ENCODE measurements at regions not wholly inside any gene's neighbourhood (a gene's known extent, or its start where the extent isn't known, plus 50 kb on each side); places are given as distances from the start of the nearest gene placed in this dataset.
"Not testable (repeated sequence)": the region's sequence is repeated elsewhere in the genome, so short reads cannot be mapped to it uniquely, and the experiment has no call there.

- TF ChIP-seq EZH2 (IDR thresholded peaks at IDR 0.05; ENCODE audit: low read depth, low read length, severe bottlenecking): no peak
- TF ChIP-seq CBX5 (IDR thresholded peaks at IDR 0.05; ENCODE audit: low read depth, low read length): no peak
- no peak for TF ChIP-seq SIN3A (conservative IDR thresholded peaks at IDR 0.05 in 1 of 2, IDR thresholded peaks at IDR 0.05 in 1 of 2; ENCODE audit: low read depth in 1 of 2, low read length in 2 of 2)
- no peak for TF ChIP-seq CHD1 (IDR thresholded peaks at IDR 0.05; ENCODE audit: low read depth, low read length)
Observed at GRCh38 chr17:21551081-21551881, 141.0 kb upstream of the KCNJ18 start (continued).

DNA sequence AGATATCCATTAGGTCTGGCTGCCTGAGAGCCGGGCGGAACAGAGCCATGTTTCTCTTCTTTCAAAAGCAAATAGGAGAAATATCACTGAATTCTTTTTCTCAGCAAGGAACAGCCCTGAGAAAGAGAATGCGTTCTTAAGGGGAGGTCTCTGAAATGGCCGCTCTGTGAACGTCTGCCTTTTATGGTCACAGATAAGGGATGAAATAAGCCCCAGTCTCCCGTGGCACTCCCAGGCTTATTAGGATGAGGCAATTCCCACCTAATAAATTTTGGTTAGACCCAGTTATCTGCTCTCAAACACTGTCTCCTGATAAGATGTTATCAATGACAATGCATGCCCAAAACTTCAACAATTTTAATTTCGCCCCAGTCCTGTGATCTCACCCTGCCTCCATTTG is 133.4 kb upstream of the KCNJ18 start:
- H2BK5ac ChIP-seq (ENCODE audit: low read depth, low read length); H2AFZ ChIP-seq (ENCODE audit: low read length); H3K4me1 ChIP-seq (replicated peaks in 1 of 4; ENCODE audit: control insufficient read depth in 3 of 4, insufficient read depth in 4 of 4, low read length in 3 of 4); H3K56ac ChIP-seq (replicated peaks; ENCODE audit: insufficient read length, low read depth, low read length); H3K27ac ChIP-seq (ENCODE audit: low read depth, low read length); H3K4ac ChIP-seq (replicated peaks; ENCODE audit: insufficient read length, low read depth, low read length); H3K4me3 ChIP-seq (ENCODE audit: extremely low read depth in 1 of 4, insufficient read depth in 2 of 4, low read depth in 3 of 4, low read length in 4 of 4); H3K14ac ChIP-seq (ENCODE audit: insufficient read length); H3K36me3 ChIP-seq (ENCODE audit: control insufficient read depth in 2 of 4, insufficient read depth in 4 of 4, low read length in 3 of 4); H3K4me2 ChIP-seq (ENCODE audit: insufficient read depth in 1 of 2, low read depth in 2 of 2, low read length in 2 of 2); DNase-seq (ENCODE audit: low read depth in 1 of 2, low spot score in 2 of 2); H3K18ac ChIP-seq (ENCODE audit: extremely low read depth, low read length); CTCF ChIA-PET (ENCODE audit: partially characterized antibody); POLR2A ChIA-PET (ENCODE audit: partially characterized antibody); H2BK20ac ChIP-seq (ENCODE audit: low read length); H2BK12ac ChIP-seq (ENCODE audit: low read depth, low read length); H3K23ac ChIP-seq (ENCODE audit: insufficient read length); H3K27me3 ChIP-seq (replicated peaks in 1 of 4; ENCODE audit: control insufficient read depth in 3 of 4, extremely low read depth in 1 of 4, insufficient read depth in 3 of 4, low read length in 3 of 4); FAIRE-seq; H4K8ac ChIP-seq (ENCODE audit: extremely low read depth, insufficient read depth, low read length); H2BK120ac ChIP-seq (replicated peaks; ENCODE audit: low read depth, low read length); H3K79me2 ChIP-seq (ENCODE audit: control insufficient read depth in 1 of 2, insufficient read depth in 2 of 2, low read length in 2 of 2); H3K79me1 ChIP-seq (ENCODE audit: low read depth, low read length); H4K5ac ChIP-seq (ENCODE audit: insufficient read length, low read depth, low read length); H4K91ac ChIP-seq (replicated peaks; ENCODE audit: insufficient read length, low read length); H3K23me2 ChIP-seq (ENCODE audit: low read depth, low read length); H3K9ac ChIP-seq (replicated peaks in 1 of 4; ENCODE audit: extremely low read depth in 1 of 4, low read depth in 3 of 4, low read length in 3 of 4); H4K20me1 ChIP-seq (replicated peaks in 1 of 2; ENCODE audit: control insufficient read depth in 1 of 2, insufficient read depth in 2 of 2, low read length in 2 of 2); H2AK5ac ChIP-seq (ENCODE audit: low read depth, low read length); H2BK15ac ChIP-seq (ENCODE audit: low read length): not testable (repeated sequence)
- 81% methylated on average over 7 of the region's 7 CpGs; no CpG with 5 or more reads in 1 of the 2 experiments for WGBS, 2 experiments (ENCODE audit: extremely low coverage in 1 of 2, insufficient coverage in 1 of 2, insufficient read length in 1 of 2, insufficient replicate concordance in 2 of 2, low coverage in 1 of 2, low lambda C conversion rate in 2 of 2, missing lambda C conversion rate in 1 of 2)
- H3K9me3 ChIP-seq (ENCODE audit: insufficient read depth in 2 of 2, low read depth in 1 of 2, low read length in 1 of 2): peaks cover 11 to 12% of the 10 kb centered on the region in 2 experiments; a peak in 3 of 4 replicates
